NOMO-1 treated with dmso at 0.1 percent for 144 hours (cell line): ENCODE measurements at regions not wholly inside any gene's neighbourhood (a gene's known extent, or its start where the extent isn't known, plus 50 kb on each side); places are given as distances from the start of the nearest gene placed in this dataset.
"Not testable (repeated sequence)": the region's sequence is repeated elsewhere in the genome, so short reads cannot be mapped to it uniquely, and the experiment has no call there.

Experiments
- DNase-seq: peaks from one replicate; lab custom pipeline; 2025; ENCODE audit not compliant: unreplicated experiment; lab: John Stamatoyannopoulos, UW

DNA sequence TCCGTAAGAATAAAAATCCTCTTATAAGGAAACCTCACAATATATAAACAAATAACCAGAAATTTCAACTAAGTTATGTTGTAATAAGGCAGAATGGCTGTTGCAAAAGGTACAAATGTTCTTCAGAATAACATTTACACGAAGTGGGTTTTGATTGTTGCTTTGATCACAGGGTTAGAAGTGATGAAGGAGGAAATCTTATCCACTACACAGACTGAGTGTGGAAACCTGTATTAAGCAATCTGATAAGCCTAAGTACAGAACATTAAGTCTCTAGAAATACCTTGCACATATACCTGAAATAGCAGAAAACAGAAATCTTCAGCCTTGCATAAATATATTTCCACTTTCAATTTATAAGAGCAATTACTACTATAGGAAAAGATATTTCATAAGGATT lies 251.9 kb downstream of the ETV1 start:
- DNase-seq, result no peak

DNA sequence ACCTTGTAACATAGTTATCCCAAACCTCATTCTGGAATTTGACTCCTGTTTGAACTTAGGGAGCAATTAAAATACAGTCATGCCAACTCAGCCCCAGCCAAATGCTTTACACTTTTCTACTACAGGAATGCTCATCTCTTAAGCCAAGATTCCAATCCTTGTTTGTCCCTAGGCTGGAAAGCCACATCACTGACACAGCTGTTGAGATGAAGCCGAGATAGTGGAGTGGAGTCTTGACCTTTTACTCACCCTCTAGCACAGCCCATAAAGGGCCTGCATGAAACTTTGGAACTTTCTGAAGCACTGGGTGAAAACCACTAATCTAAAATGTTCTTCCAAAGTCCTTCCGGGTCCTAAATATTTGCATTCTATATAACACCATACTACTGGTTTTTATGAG lies 247.3 kb downstream of the ETV1 start:
- DNase-seq, result no peak

DNA sequence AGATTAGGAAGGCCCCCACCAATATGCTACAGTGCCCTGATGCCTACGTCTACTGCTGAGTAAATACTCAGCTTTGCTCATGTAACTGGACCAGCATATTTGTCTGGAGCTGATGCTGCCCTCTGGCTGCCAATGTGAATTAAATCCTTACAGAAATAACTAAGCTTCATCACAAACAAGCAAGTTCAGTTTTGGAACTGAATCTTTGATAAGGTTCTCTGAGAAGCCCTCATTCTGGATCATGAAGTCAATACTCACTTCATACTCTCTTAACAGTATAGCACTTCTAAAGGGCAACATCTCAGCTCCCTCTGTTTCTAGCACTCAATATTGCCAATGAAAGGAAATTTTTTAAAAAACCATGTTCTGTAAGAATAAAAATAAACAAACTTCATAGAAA lies 246.7 kb downstream of the ETV1 start:
- no peak for DNase-seq

DNA sequence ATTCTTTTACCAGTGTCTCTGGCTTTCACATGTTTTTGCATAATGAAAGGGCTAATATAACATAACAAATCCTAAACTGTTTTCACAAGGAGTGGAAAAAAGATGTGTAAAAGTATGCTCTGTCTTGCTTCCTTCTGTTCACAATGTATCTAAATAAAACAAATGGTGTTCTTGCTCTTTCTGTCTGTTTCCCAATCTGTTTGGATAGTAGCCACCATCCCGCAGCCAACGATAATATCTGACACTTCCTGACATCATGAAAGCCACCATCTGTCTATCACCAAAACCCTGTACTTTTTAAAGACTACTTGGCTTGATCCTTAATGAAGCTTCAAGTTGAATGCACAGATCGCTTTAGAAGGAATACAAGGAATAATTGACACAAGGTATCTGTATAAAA lies 246.2 kb downstream of the ETV1 start:
- no peak for DNase-seq

DNA sequence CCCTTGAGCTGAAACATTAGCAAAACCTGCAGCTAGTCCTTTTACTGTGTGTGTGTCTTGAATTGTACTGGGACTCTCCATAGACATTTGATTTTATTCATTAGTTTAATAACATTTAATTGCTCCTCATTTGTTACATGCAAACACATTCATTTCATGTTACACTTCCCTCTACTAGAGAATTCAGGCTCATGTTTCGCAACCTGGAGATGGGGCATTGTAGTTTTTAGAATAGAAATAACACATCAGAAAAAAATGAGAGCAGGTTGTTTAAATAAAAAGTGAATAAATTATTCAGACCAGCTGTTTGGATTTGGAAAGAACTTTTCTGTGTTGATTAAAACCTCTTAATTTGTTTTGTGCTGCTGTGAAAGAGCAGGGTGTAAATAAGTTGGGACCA lies 243.9 kb downstream of the ETV1 start:
- DNase-seq, result no peak

DNA sequence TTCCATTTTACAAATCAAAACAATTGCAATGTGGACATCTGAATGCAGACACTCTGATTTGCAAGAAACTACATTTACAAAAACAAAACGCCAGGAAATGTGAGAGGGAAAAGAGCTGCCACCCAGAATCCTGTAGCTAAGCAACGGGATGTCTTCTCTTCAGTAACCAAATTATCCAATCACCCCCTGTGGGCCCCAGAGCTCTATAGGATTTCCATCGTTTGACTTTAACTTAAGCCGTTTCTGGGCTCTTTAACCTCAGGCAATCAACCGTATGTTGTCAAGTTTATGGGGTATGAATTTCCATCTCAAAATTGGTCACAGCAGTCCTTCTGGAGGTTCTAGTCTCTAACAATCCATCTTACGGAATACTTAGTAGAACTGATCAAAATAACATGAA lies 240.5 kb downstream of the ETV1 start:
- DNase-seq, result no peak

DNA sequence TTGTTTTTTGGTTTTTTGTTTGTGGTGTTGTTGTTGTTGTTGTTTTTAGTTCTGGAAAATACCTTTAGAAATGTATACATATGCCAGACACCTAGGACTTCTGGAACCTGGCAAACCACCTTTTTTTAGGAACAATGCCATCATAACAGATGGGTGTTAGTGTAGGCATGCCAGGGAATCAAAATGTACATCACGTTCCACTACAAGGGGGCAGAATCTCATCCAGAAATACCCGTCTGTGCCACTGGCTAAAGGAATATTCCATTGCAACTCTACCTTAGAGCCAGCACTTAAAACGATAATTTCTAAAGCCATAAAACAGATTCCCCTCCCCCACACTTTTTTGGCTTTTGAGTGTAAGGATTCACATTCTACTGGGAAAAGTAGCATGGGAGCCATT lies 239.8 kb downstream of the ETV1 start:
- no peak for DNase-seq

DNA sequence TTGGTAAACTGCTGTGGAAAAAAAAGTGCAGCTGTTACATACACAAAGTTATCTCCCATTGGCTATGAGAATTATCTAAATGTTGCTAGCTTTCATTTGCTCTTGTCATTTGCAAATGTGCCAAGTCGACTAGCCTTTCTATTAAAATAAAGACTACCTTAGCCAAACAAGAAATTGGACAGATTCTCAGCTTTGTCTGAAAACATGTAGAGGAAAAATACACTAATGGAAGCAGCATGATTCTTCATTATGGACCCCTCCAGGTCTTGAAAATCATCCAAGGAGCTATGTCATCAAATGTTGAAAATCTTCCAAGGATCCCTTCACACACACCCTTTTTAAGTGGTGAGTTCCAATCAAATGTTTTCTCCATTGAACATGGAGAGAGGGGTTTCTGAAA lies 237.7 kb downstream of the ETV1 start:
- DNase-seq, result no peak

DNA sequence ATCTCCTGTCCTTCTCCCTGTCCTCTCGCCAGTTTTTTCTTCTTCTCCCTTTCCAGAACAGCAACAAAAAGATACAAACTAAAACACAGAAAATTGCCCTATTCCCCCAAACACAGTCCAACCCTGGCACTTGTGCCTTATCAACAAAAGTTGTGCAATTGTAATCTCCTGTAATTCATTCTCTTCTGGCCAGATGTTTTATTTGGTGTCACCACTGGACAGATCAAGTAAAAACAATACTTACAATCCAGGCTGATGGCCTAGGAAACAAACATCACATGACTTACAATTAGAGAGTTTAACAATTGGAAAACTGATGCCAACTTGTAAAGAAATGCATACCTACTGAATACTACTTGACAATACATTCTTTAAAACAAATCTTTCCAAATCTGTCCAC lies 231.6 kb downstream of the ETV1 start:
- DNase-seq, result no peak

DNA sequence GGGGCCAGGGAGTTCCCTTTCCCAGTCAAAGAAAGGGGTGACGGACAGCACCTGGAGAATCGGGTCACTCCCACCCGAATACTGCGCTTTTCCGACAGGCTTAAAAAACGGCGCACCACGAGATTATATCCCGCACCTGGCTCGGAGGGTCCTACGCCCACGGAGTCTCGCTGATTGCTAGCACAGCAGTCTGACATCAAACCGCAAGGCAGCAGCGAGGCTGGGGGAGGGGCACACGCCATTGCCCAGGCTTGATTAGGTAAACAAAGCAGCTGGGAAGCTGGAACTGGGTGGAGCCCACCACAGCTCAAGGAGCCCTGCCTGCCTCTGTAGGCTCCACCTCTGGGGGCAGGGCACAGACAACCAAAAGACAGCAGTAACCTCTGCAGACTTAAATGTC lies 223.6 kb downstream of the ETV1 start:
- not testable (repeated sequence) for DNase-seq

DNA sequence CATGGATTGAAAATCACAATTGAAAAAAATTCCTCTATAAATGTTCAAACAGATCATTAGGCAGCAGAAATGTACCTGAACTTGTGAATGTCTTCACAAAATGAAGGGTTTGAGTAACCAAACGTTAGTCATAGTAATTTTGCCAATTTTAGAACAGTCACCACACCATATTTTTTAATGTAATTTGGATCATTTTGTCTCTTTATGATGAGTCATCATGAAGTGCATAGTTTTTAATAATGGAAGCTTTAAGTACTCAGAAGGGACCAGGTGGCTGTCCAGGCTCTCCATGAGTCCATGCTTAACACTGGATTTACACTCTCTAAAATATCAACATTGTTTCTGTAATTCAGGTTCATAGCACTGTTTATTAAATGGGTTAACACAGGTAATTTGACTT lies 219.2 kb downstream of the ETV1 start:
- no peak for DNase-seq

DNA sequence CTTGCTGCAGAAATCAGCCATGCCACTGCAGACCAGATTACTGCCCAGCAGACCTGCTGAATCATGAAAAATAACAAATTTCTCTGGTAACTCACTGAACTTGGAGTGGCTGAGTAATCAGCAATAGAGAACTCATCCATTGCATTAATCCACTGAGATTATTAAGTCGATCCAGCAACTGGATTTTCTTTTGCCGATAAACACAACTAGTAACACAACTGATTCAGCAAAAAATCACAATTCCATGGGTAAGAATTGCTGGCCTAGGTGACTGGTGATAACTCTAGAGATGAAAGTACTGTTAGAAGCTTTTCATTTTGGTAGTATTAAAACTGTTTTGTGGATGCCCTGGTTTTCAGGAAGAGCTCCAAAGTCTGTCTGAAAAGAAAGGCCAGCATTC lies 214.5 kb downstream of the ETV1 start:
- DNase-seq, result no peak

DNA sequence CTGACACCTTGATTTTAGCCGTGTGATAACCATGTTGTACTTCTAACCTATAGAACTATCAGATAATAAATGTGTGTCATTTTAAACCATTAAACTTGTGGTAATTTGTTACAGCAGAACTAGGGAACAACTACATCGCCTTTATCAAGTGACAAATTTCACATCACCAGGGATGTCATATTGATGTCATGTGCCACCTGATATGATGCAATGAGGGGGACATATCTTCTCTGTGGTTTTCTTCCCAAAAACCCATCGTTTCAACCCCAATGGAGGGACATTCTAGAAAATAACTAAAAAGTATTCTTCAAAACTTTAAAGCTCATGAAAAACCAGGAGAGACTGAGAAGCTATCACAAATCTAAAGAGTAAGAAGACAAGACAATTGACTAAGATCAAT lies 212.2 kb downstream of the ETV1 start:
- DNase-seq, result no peak

DNA sequence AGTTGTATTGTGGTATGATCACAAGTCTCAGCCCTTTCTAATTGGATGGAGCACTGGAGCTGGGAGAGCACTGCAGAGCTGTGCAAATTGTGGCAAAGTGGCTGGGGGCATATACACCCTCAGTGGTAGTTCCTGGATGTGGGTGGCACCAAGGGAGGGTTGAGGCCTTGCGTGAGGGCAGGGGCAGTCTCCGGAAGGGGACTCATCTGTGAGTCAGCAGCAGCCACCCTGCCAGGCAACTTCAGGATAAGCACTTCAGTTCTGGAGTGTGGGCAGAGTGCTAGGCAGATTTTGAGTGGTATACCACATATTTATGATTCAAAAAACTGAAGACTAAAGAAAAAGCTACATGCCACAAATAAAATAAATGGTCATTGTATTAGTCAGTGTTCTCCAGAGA lies 210.5 kb downstream of the ETV1 start:
- DNase-seq, result no peak

DNA sequence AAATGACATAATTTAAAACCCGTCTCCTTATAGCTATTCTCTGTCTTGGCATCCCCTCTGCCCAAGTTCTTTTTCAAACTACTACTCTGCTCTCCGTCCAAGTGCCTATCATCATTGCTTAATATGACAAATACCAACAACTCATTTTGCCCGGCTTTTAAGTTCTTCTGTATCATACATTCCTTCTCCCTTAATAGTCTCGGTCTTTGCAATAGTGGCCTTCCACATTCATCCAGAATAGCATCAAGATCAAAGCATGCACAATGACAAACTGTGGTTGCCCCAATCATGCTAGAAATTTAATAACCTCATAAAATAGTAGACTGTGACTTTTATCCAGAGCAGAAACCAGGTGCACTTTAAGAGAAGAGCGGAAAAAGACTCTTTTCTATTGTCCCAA lies 198.9 kb downstream of the ETV1 start:
- DNase-seq, result no peak

DNA sequence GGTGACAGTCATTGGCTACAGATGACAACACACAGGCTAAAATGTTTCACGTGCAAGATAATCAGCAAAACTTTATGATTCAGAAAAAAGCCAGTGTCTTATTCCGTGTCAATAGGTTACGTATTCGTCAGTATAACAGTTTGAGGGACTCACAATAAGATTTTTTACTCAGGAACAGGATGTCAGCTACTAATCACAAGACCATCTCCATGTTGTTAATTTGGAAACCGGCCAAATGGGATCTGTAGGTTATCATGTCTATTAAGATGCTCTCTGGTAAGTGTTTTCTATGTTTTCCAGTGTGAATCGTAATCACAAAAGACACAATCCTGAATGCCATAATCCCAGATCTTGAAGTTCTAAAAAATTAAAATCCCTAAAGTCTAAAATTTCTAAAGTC lies 197.3 kb downstream of the ETV1 start:
- no peak for DNase-seq

DNA sequence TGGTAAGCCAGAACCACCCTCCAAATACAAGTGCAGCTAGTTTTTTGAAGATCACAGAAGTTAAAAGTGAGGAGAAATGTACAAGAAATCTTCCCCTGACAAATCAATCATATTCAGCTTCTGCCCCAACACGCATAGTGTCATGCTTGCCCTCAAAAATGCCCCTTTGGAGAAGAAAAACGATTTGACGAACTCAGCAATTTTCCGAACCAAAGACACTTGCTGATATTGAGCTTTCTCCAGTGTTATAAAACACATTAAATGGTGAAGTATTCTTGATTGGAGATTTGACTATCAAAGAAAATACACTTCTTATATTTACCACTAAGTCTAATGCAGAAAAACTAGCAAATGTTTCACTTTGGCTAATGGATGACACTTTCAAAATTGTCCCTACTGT lies 195.5 kb downstream of the ETV1 start:
- no peak for DNase-seq

DNA sequence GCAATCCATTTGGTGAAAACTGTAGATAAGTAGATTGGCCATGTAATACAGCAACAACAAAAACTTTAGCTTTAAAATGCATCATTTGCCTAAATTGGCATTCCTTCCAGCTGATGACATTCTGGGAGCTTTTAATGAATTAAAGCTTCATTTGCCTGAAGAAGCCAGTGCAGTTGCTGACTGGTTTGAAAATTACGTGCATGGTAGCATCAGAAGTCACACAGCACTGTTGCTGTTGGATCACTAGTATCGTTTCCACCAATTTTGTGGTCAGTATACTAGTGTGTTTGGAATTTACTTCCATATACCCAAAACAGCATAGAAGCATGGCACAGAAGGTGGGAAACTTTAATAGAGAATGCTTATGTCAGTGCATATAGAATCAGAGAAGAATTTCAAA lies 194.9 kb downstream of the ETV1 start:
- DNase-seq, result no peak

DNA sequence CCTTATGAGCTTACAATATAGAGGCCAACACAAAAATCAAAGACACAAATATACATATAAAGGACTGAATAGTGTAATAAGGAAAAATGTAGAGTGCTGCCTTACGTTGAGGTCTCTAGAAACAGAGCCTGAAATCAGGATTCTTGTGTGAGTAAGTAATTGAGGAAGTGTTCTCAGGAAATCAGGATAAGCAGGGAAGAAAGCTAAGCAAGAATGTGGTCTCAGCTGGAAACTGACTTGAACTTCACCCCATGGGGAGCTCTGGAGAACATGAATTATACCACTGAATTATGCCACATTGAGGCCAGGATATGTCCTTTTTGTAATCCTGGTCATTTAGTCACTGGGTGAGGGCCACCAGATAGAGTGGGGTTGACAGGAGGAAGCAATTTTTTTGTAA lies 191.9 kb downstream of the ETV1 start:
- no peak for DNase-seq

DNA sequence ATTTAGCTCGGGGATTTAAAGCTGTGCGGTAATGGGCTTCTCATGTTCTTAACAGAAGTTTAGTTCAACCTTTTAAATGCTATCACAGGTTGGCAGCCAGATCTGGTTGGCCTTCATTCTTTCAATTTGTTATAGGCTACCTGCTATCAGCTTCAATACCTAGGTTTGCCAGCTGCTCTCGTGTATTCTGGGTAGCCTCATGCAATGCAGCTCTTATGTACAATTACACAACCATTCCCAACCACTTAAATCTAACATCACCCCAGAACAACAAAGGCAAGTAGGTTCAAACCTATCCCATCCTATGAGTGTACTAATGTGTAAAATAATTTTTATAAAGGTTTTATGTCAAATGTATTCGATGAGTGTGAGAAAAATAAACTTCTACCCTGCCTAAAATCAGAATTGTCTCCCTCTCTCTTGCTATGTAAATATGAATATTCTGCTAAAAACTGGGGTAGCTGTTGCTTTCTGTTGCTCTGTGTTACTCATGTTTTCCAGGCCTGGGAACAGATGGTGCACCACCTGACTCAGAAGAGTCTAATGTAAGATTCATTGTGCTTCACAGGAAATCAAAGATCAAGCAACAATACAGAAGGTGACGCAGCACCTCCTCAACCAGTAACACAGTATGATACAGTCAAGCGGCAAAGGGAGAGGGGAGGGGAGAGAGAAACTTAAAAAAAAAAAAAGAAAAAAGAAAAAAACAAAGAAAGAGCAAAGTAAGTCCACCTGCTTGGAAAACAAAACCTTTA lies 188.6 kb downstream of the ETV1 start:
- DNase-seq, result no peak

DNA sequence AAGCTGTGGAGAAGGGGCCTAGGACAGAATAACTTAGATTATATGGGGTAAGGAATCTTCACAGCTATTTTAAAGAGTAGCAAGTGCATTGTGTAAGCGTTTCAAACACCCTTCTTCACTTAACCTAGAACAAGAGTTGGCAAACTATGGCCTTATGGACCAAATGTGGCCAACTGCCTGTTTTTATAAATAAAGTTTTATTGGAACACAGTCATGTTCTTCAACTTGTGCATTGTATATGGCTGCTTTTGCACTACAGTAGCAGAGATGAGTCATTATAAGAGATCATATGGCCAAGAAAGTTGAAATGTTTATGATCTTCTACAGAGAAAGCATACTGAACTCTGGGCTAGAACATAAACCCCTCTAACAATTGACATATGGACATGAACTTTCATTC lies 187.8 kb downstream of the ETV1 start:
- DNase-seq, result no peak

DNA sequence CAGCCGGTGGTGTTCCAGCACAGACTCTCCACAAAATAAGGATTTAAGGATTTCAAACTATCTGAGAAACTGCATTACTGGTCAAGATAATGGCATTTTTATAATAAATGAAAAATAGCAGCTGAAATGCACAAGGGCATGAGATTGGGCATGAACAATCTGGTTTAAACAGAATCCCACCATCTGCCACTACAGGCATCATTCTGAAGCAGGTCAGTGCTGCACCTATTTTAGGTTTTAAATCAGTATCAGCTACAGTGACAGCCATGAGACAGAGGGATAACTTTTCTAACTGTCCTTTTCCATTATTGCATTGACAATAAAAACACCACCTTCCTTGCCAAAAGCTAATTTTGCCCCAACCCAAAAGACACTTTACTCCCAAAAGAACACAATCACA lies 186.8 kb downstream of the ETV1 start:
- DNase-seq, result no peak

DNA sequence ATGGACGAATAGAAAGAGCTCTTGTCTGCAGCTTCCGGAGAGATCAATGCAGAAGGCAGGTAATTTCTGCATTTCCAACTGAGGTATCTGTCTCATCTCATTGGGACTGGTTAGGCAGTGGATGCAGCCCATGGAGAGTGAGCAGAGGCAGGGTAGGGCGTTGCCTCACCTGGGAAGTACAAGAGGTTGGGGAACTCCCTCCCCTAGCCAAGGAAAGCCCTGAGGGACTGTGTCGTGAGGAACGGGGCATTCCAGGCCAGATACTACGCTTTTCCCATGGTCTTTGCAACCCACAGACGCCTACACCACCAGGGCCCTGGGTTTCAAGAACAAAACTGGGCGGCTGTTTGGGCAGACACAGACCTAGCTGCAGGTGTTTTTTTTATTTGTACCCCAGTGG lies 186.3 kb downstream of the ETV1 start:
- DNase-seq, result no peak
